Gastrocnemius medialis (tissue), 4 donors: ENCODE measurements at regions not wholly inside any gene's neighbourhood (a gene's known extent, or its start where the extent isn't known, plus 50 kb on each side); places are given as distances from the start of the nearest gene placed in this dataset.

Experiments used
- ATAC-seq, 2 donors: fragments of 150-250 bp; one replicate each; pipeline ENCODE4 v1.9.1; 2016
- DNase-seq, 2 donors: peaks; one replicate each; pipeline ENCODE4 v3.0.0-alpha.2; 2019
- H3K27ac ChIP-seq, 4 donors: fragments of 200-600 bp; sonication (generic); 1 replicate in 1 of 4; 2 replicates in 3 of 4; pipeline ENCODE4 v1.5.1; 2016 to 2018; ENCODE audit warnings: mild to moderate bottlenecking in 2 of 4, moderate library complexity in 1 of 4
- H3K27me3 ChIP-seq, 3 donors: fragments of 200-600 bp; sonication (generic) in 2 of 3; 1 replicate in 1 of 3; 2 replicates in 2 of 3; pipeline versions ENCODE4 v1.5.1 to v1.6.0; 2016 to 2019; ENCODE audit warnings: mild to moderate bottlenecking in 1 of 3, moderate library complexity in 1 of 3
- H3K36me3 ChIP-seq, 2 donors: fragments of 200-600 bp; sonication (generic) in 1 of 2; one replicate each; pipeline ENCODE4 v1.5.1; 2017 to 2018
- H3K4me1 ChIP-seq, 2 donors: fragments of 200-600 bp; sonication (generic) in 1 of 2; one replicate each; pipeline ENCODE4 v1.5.1; 2016 to 2017; ENCODE audit warnings: mild to moderate bottlenecking in 2 of 2
- H3K4me3 ChIP-seq, 4 donors: fragments of 200-600 bp; sonication (generic) in 3 of 4; 1 replicate in 1 of 4; 2 replicates in 3 of 4; pipeline ENCODE4 v1.5.1; 2016 to 2019; ENCODE audit warnings: mild to moderate bottlenecking in 2 of 4
- H3K9me3 ChIP-seq, 3 donors: fragments of 200-600 bp; sonication (generic) in 2 of 3; 1 replicate in 1 of 3; 2 replicates in 2 of 3; pipeline ENCODE4 v1.5.1; 2016 to 2019
- CTCF ChIP-seq, 5 experiments: fragments of 450-650 bp in 3 of 5; fragments of 200-600 bp in 2 of 5; sonication (generic) in 2 of 5; IDR thresholded peaks in 4 of 5; conservative IDR thresholded peaks in 1 of 5; 1 replicate in 4 of 5; 2 replicates in 1 of 5; pipeline ENCODE4 v1.5.1; 2016 to 2019; ENCODE audit warnings: antibody characterized with exemption in 5 of 5, mild to moderate bottlenecking in 3 of 5, moderate library complexity in 3 of 5
- POLR2A ChIP-seq, 2 donors: fragments of 450-650 bp; IDR thresholded peaks; one replicate each; pipeline ENCODE4 v1.6.1; 2017; ENCODE audit warnings: antibody characterized with exemption in 2 of 2, mild to moderate bottlenecking in 2 of 2, moderate library complexity in 2 of 2
- in situ Hi-C, 4 donors: fragments of 200-750 bp; cut with MboI; loops; one replicate each; pipeline versions ENCODE4 v1.15.0 to v1.8.0; 2017; ENCODE audit warnings: low sequenced_read_pairs in 4 of 4
- intact Hi-C: fragments of 100-400 bp; cut with DNase I; formaldehyde crosslinking; loops from one replicate; pipeline ENCODE4 v1.15.1; 2023; ENCODE audit warnings: low total_unique reads

- no peak overlapping the region for H3K27ac ChIP-seq
- no peaks in the 10 kb centered on the region for H3K9me3 ChIP-seq
- ATAC-seq: no peak
- peaks cover 0 to 15% of the 10 kb centered on the region in 2 donors for H3K4me1 ChIP-seq
- no peak overlapping the region for H3K4me3 ChIP-seq
- intact Hi-C loops (no loop called here), in situ Hi-C loops (no loop called here)
- no peaks in the 10 kb centered on the region for H3K27me3 ChIP-seq
- no peak for TF ChIP-seq POLR2A (IDR thresholded peaks at IDR 0.05)
- no peak for TF ChIP-seq CTCF (IDR thresholded peaks at IDR 0.05 in 4 of 5, conservative IDR thresholded peaks at IDR 0.05 in 1 of 5)
- H3K36me3 ChIP-seq: no peaks in the 10 kb centered on the region
- DNase-seq: no peak
Measured at GRCh38 chr2:16408331-16409005, 257.2 kb downstream of the CYRIA start.

- H3K4me3 ChIP-seq: no peak overlapping the region
- H3K36me3 ChIP-seq: no peaks in the 10 kb centered on the region
- TF ChIP-seq POLR2A (IDR thresholded peaks at IDR 0.05): no peak
- no peak for TF ChIP-seq CTCF (IDR thresholded peaks at IDR 0.05 in 4 of 5, conservative IDR thresholded peaks at IDR 0.05 in 1 of 5)
- peak; percentile 66 to 70 for ATAC-seq
- in situ Hi-C loops: no loop called here
- intact Hi-C loops: no loop called here
- peak in 1 of 2 donors; percentile 31 for DNase-seq
- peaks cover 0 to 7% of the 10 kb centered on the region in 2 donors for H3K4me1 ChIP-seq
- no peaks in the 10 kb centered on the region for H3K27me3 ChIP-seq
- no peaks in the 10 kb centered on the region for H3K9me3 ChIP-seq
- no peak overlapping the region for H3K27ac ChIP-seq
Measured at GRCh38 chr2:16407358-16407757, 258.3 kb downstream of the CYRIA start.

GRCh38 chr2:16406496-16407289 lies 258.9 kb downstream of the CYRIA start:
- intact Hi-C loops (no loop called here), in situ Hi-C loops (no loop called here)
- TF ChIP-seq CTCF (IDR thresholded peaks at IDR 0.05 in 4 of 5, conservative IDR thresholded peaks at IDR 0.05 in 1 of 5): no peak
- no peak for TF ChIP-seq POLR2A (IDR thresholded peaks at IDR 0.05)
- Histone ChIP-seq H3K36me3 (no peaks in the 10 kb centered on the region), H3K9me3 (no peaks in the 10 kb centered on the region), H3K4me1 (peaks cover 0 to 7% of the 10 kb centered on the region in 2 donors), H3K27me3 (no peaks in the 10 kb centered on the region), H3K4me3 (no peak overlapping the region), H3K27ac (no peak overlapping the region)
- ATAC-seq: no peak
- DNase-seq: no peak

- intact Hi-C loops (no loop called here), in situ Hi-C loops (no loop called here)
- Histone ChIP-seq H3K27ac (no peak overlapping the region), H3K4me3 (no peak overlapping the region), H3K27me3 (no peaks in the 10 kb centered on the region), H3K9me3 (no peaks in the 10 kb centered on the region), H3K4me1 (peaks cover 0 to 7% of the 10 kb centered on the region in 2 donors), H3K36me3 (no peaks in the 10 kb centered on the region)
- DNase-seq: no peak
- ATAC-seq: no peak
- TF ChIP-seq CTCF (IDR thresholded peaks at IDR 0.05 in 4 of 5, conservative IDR thresholded peaks at IDR 0.05 in 1 of 5): no peak
- TF ChIP-seq POLR2A (IDR thresholded peaks at IDR 0.05): no peak
Measured at GRCh38 chr2:16405551-16405950, 260.1 kb downstream of the CYRIA start.
